HT1080 (cell line): ENCODE measurements at regions not wholly inside any gene's neighbourhood (a gene's known extent, or its start where the extent isn't known, plus 50 kb on each side); places are given as distances from the start of the nearest gene placed in this dataset.

Experiments used
- DNase-seq: peaks from one replicate; pipeline ENCODE4 v3.0.0-alpha.2; 2015; ENCODE audit warnings: low read depth

- no peak for DNase-seq
These were observed 65.7 kb downstream of the UNC5CL start for GRCh38 chr6:40973304-40973703.

GRCh38 chr6:40972814-40973213, 66.2 kb downstream of the UNC5CL start:
- DNase-seq: no peak

DNA sequence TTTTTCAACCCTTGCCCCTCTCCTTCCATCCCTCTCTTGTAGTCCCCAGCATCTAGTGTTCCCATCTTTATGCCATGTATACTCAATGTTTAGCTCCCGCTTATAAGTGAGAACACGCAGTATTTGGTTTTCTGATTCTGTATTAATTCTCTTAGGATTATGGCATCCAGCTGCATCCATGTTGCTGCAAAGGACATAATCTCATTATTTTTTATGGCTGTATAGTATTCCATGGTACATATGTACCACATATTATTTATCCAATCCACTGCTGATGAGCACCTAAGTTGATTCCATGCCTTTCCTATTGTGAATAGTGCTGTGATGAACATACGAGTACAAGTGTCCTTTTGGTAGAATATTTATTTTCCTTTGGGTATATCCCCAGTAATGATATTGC, 66.8 kb downstream of the UNC5CL start:
- no peak for DNase-seq

DNA sequence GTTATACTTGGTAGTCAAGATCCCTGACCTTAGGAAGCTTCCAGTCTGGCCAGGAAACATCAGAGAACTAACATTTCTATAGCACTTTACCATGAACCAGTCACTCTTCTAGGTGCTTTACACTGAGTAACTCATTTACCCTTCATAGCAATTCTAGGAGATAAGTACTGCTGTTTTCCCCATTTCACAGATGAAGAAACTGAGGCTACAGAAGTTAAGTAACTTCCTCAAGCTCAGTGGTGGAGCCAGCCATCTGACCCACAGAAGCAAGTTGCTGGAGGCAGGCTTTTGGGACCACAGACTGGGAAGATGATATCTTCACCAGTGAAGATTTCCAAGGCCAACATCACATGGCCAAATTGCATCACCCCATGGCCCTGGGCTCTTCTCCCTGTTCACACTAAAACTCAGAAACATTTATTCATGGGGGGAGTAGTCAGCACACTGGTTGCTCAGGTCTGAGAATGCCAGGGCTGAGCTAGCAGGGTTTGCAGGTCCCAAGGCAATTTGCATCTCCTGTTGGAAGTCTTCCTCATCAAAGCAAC, 70.3 kb downstream of the UNC5CL start:
- DNase-seq: no peak

- DNase-seq: no peak
These were observed 72.2 kb downstream of the UNC5CL start for GRCh38 chr6:40966860-40967259.

- DNase-seq: no peak
These were observed 74.0 kb downstream of the UNC5CL start for GRCh38 chr6:40965046-40965445.

GRCh38 chr6:40963019-40963418, 76.0 kb downstream of the UNC5CL start:
- DNase-seq: no peak

- peak; percentile 99 for DNase-seq
These were observed 76.8 kb downstream of the UNC5CL start for GRCh38 chr6:40962241-40962640.

DNA sequence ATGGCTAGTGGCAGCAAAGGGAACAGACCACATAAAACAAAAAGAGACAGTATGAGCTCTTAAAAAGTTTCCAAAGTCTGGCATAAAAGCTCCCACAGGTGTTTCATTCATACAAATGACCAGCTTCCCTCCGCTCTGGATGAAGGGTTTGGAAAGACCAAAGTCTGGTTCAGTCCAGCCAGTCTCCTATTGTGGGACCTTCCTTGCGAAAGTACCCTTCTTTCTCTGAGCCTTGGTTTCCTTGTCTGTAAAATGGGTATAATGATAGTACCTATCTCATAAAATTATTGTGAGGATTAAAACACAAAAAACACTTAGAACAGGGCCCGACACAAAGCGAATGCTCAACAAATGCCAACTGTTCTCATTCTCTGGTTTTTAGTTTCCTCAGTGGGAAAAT, 77.2 kb downstream of the UNC5CL start:
- no peak for DNase-seq

GRCh38 chr6:40960742-40961430, 78.1 kb downstream of the UNC5CL start:
- peak; percentile 78 for DNase-seq

GRCh38 chr6:40959781-40960327, 79.2 kb downstream of the UNC5CL start:
- DNase-seq: no peak

DNA sequence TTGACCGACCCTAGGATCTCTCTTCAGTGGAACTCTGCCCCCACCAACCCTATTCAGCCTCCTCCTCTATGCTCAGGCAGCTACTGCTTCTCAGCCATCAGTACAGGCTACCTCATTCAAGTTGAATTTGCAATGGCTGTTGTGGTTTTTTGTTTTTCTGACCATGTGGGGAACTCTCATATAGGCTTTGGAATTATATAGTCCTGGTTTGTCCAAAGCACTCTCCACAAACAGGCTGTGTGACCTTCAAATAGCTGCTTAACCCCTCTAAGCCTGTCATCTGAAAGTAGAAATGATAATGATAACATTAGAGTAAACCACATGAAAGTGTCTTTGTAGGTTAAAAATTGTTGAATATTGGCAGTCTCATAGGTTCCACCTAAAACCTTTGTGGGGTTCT, 80.3 kb downstream of the UNC5CL start:
- DNase-seq: no peak

DNA sequence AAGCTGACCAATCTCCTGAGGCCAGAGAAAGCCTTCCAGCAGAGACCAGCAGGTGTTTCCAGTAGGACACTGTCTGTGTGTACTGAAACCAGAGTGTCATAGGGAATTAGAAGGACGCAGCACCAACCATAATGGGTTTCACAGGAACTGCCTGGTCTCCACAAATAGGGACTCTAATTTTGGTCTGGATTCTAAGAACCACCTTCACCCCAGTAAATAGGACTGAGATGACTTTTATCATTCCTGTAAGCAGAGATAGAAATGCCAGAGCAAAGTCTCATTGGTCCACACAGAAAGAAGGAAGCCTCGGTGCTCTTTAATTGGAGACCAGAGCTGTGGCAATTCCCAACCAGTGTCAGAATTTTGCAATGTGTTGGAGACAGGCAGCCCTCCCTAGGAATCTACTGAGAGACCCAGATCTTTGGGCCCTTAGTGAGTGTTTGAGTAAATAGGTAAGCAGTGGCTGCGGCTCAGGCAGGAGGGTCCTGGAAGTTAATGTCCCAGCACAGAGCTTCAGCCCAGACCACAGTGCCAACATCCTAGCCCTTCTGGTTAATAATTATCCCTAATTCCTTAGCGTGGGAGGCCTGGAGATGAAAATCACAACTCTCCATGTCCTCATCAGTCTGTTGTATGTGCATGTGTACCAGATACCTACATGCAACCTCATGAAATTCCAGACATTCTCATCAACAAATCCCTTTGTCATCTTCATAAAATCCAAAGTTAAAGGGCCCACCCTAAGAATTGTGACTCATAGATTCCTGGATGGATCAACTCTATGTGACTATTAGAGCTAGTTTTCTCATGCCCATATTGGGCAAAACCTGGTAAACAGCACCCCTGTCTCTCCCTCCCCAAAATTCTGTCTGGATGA, 81.2 kb downstream of the UNC5CL start:
- peak; percentile 88 for DNase-seq

GRCh38 chr6:40956936-40957335, 82.1 kb downstream of the UNC5CL start:
- DNase-seq: peak; percentile 34

DNA sequence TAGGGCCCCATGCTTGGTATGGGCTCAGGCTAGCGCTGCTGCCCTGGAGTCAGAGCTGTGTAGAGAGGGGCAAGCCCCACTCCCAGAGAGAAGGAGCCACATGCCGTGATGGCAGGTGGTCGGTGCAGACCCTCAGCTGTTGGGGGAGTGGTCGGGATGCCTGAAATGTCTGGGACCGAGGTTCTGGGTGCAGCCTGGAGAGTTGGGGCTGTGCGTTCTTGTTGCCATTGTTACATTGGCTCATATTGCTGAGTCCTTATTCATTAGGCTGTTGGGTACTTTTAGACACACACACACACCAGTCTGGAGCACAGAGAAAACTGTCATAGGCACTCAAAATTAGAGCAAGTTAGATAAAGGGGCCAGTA, 83.9 kb downstream of the UNC5CL start:
- no peak for DNase-seq

DNA sequence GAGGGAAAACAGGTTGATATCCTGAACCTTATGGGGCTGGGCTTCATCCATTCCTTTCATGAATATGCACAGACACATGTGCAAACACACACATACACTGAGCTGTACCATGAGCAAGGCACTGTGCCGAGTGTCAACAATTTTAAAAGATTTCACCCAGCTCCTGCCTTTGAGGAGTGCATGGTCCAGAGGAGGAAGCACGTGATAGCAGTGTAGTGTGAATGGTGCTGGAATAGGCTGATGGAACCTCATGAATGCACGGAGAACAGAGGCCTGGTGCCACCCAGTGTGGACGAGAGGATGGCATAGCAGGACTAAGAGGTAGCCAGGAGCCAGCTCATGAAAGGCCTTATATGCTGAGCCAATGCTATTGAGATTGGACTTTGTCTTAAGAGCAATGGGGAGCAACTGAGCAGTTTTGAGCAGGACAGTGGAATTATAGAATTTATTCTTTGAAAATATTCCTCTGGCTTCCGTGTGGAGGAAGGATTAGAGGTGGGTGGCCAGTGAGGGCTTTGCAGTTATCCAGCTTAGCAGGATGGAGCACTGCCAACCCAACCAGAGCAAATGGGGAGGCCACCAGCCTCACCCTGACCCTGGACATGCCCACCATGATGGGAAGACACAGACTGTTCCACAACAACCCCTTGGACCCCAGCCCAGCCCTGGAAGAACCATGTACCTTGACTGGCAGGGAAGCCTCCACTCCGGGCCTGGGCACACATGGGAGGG, 84.4 kb downstream of the UNC5CL start:
- DNase-seq: no peak

- no peak for DNase-seq
These were observed 85.5 kb downstream of the UNC5CL start for GRCh38 chr6:40953486-40953885.

DNA sequence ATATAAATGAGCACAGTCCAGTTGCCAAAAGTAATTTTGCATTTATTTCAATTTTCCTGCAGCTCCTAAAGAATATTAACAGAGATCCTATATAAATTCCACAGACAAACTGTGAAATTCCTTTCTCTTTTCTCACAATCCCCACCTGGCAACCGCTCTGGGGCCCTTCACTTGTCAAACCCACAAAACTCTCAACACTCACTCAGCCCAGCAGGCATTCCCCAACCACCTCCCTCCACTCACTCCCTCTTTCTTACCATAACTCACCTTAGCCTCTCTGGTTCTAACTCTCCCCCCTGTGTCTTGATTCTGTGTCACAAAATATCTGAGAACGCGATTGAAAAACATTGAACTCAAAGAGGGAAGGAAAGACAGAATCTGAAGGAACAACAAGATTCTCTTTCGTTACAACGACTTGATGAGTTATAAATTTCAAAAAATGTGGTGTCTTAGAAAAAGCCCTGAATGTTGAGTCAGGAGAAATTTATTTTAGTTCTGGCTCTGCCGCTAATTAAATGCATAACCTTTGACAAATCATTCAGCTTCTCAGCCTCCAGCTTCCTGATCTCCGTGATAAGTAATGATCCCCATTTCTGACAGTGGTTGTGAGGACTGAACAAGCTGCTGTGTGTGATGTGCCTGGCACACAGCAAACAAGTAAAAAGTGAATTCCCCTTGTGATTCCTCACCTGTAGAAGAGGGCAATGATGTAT, 87.9 kb downstream of the UNC5CL start:
- DNase-seq: peak; percentile 88

DNA sequence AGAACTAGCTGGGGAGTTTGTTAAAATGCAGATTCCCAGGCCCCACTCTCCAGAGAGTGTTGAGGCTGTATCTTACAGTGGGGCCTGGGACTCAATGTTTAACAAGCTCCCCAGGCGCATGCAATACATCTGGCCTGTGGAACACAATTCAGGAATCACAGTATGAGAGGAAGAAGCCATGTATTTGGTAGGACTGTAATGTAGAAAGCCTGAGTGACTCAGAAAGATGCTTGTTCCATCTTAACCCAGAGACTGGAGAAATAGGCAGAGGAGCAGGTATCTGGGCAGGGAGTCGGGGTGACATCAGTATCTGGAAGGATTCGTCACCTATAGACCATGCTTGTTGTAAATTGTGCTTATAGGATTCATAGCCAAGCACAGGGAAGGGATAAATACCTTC, 90.5 kb downstream of the UNC5CL start:
- peak; percentile 49 for DNase-seq

GRCh38 chr6:40947876-40948526, 91.0 kb downstream of the UNC5CL start:
- peak; percentile 96 for DNase-seq
